ENCODE measurements at regions not wholly inside any gene's neighbourhood (a gene's known extent, or its start where the extent isn't known, plus 50 kb on each side); places are given as distances from the start of the nearest gene placed in this dataset.

DNA sequence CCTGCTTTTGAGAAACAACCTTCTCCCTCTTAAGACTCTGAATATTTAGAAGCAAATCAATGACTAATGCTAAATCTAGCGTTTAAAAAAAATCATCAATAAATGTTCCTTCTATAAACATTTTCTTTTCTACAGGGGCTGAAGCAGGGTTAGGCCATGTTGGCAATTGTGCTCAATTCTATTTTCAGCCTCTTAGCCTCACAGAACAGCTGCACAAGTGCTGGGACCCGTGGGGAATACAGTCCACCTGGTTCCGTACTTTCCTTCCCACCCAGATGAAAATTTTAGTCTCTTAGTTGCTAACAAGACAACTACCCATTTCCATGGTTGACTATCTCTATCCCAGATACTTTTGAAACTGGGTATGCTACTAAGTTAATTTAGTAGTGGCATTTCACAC is 138.6 kb downstream of the RPS12 start:
- Histone ChIP-seq H3K4ac (ENCODE audit: low read depth, low read length) (no peak overlapping the region), H2BK15ac (ENCODE audit: low read depth, low read length) (no peak overlapping the region), H4K91ac (ENCODE audit: insufficient read length, low read depth, low read length) (no peak overlapping the region), H3K23me2 (ENCODE audit: insufficient read length, low read depth, low read length, poor library complexity, severe bottlenecking) (no peaks in the 10 kb centered on the region), H2AFZ (ENCODE audit: low read length) (no peak overlapping the region), H3T11ph (ENCODE audit: low read length) (no peak overlapping the region), H3K9ac (ENCODE audit: extremely low read depth, insufficient read length, low read length) (no peak overlapping the region), H3K18ac (ENCODE audit: insufficient read length, low read depth, low read length) (no peak overlapping the region), H3K14ac (ENCODE audit: insufficient read depth, low read length) (no peak overlapping the region), H2BK20ac (ENCODE audit: low read depth, low read length, poor library complexity, severe bottlenecking) (no peak overlapping the region), H3K9me3 (ENCODE audit: control insufficient read depth, low read depth, low read length) (no peaks in the 10 kb centered on the region), H3K27me3 (ENCODE audit: insufficient read depth, low read length) (no peaks in the 10 kb centered on the region), H3K79me2 (ENCODE audit: insufficient read depth, low read length) (no peaks in the 10 kb centered on the region), H2BK5ac (ENCODE audit: insufficient read length, low read length) (no peak overlapping the region), H3K4me1 (ENCODE audit: insufficient read depth, low read length) (no peaks in the 10 kb centered on the region), H3K56ac (ENCODE audit: insufficient read length, low read depth, low read length) (no peak overlapping the region), H2AK5ac (ENCODE audit: insufficient read length, low read length) (no peak overlapping the region), H4K8ac (replicated peaks; ENCODE audit: insufficient read length, low read depth, low read length) (no peak overlapping the region), H3K79me1 (ENCODE audit: insufficient read depth, low read depth, low read length, poor library complexity, severe bottlenecking) (no peaks in the 10 kb centered on the region), H3K23ac (ENCODE audit: insufficient read length, low read depth, low read length) (no peak overlapping the region), H2BK120ac (ENCODE audit: low read depth, low read length, poor library complexity, severe bottlenecking) (no peak overlapping the region), H4K5ac (ENCODE audit: insufficient read length, low read depth, low read length) (no peak overlapping the region), H3K4me2 (ENCODE audit: insufficient read depth, insufficient read length, low read length) (no peak overlapping the region), H3K27ac (ENCODE audit: insufficient read length, low read depth, low read length) (no peak overlapping the region), H2BK12ac (ENCODE audit: insufficient read length, low read depth, low read length) (no peak overlapping the region), H4K20me1 (ENCODE audit: control insufficient read depth, insufficient read depth, insufficient read length) (no peaks in the 10 kb centered on the region)
- Mint-ChIP-seq H3K4me1 (0 out of 4 replicates have a peak, but pooled peaks cover 0 to 3% of the 10 kb centered on the region in 2 experiments), H3K36me3 (ENCODE audit: insufficient read depth in 1 of 3, low read depth in 3 of 3) (no peaks in the 10 kb centered on the region), H3K27me3 (ENCODE audit: low read depth) (no peaks in the 10 kb centered on the region), H3K27ac (no peak overlapping the region), H3K9me3 (no peaks in the 10 kb centered on the region), H3K4me3 (no peak overlapping the region)
- TF ChIP-seq, protein P1, sequence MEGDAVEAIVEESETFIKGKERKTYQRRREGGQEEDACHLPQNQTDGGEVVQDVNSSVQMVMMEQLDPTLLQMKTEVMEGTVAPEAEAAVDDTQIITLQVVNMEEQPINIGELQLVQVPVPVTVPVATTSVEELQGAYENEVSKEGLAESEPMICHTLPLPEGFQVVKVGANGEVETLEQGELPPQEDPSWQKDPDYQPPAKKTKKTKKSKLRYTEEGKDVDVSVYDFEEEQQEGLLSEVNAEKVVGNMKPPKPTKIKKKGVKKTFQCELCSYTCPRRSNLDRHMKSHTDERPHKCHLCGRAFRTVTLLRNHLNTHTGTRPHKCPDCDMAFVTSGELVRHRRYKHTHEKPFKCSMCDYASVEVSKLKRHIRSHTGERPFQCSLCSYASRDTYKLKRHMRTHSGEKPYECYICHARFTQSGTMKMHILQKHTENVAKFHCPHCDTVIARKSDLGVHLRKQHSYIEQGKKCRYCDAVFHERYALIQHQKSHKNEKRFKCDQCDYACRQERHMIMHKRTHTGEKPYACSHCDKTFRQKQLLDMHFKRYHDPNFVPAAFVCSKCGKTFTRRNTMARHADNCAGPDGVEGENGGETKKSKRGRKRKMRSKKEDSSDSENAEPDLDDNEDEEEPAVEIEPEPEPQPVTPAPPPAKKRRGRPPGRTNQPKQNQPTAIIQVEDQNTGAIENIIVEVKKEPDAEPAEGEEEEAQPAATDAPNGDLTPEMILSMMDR (conservative IDR thresholded peaks at IDR 0.05), result no peak
- no CpG with 5 or more reads among the region's 3 CpGs for WGBS (ENCODE audit: extremely low coverage, insufficient read length, low lambda C conversion rate)
- no peak for DNase-seq
